H54 (cell line): ENCODE measurements at regions not wholly inside any gene's neighbourhood (a gene's known extent, or its start where the extent isn't known, plus 50 kb on each side); places are given as distances from the start of the nearest gene placed in this dataset.

Experiments used
- DNase-seq: peaks from one replicate; pipeline ENCODE4 v3.0.0; 2011; ENCODE audit warnings: low spot score, mixed read lengths; ENCODE audit not compliant: insufficient read length
- FAIRE-seq: peaks from 3 replicates; lab custom pipeline; 2011; peaks lifted over from hg19 to GRCh38; lab: Jason Lieb, UNC
- POLR2A ChIP-seq: IDR thresholded peaks from 2 replicates; pipeline ENCODE4 v1.6.1; 2011; ENCODE audit warnings: low read depth, mild to moderate bottlenecking, low read length

DNA sequence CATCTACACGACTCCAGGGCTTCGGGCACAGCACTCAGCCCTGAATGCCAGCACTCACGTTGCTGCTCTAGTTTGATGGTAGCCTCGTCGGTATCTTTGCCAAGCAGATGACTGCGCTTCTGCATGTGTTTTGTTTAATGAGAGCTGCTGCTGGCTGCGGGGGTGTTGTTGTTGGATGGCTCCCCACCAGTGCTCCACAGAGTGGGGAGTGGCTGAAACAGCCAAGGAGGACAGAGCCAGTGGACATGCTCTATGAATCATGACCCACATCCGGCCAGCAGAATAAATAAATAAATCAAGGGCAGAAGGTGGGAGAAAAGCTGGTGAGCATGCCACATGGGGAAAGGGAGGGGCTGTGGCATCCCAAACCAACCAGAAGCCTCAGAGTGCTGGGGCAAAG is 131.2 kb upstream of the SOX11 start:
- FAIRE-seq: no peak
- DNase-seq: no peak
- no peak for TF ChIP-seq POLR2A

DNA sequence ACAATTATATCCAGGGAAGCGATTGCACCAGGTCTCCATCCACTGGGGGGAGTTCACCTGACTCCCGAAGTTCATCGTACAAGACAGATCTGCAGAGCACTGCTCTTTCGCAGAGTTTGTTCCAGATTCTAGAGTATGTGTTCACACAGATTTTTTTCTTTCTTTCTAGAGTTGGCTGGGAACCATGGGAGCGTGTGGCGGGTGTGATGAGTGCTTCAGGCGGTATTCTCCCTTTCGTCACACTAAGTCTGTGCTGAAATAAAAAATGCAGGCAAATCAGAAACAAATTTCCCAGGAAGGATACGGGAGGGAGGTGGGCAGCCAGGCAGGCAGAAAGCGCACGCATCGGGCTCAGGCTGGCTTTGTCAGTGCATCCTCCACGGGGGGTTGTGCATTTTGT is 129.8 kb upstream of the SOX11 start:
- DNase-seq (no peak), FAIRE-seq (no peak)
- no peak for TF ChIP-seq POLR2A

DNA sequence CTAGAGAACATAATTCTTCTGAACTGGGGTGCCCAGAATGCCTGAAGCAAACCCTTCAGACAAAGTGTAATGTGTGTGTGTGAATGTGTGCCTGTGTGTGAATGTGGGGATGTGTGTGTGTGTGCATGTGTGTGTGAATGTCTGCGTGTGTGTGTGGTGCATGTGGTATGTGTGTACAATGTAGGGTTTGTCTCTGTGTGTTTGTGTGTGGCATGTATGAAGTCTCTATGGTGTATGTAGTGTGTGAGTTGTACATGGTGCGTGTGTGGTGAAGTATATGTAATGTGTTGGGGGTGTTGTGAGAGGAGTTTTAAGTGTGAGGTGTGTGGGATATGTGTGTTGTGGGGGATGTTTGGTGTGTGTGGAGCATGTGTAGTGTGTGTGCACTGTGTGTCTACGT is 129.3 kb upstream of the SOX11 start:
- DNase-seq: no peak
- no peak for FAIRE-seq
- TF ChIP-seq POLR2A: no peak

DNA sequence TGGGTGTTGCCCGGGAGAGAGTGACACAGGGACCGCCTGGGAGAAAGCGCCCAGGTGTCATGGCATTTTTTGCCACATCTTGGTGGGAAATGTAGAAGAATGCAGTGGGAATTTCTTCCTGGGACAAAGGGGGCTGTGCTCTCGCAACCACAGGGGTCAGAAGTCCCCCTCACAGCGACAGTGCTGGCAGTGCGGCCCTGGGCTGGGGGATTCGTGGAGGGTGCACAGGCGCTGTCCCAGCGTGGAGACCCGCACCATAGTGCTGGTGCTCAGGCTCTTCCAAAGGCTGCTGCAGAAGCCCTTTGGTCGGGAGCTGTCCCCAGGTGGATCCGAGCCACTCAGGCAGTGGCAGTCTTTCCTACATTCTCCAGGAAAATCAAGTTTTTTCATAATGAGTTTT is 128.8 kb upstream of the SOX11 start:
- TF ChIP-seq POLR2A: no peak
- DNase-seq: no peak

DNA sequence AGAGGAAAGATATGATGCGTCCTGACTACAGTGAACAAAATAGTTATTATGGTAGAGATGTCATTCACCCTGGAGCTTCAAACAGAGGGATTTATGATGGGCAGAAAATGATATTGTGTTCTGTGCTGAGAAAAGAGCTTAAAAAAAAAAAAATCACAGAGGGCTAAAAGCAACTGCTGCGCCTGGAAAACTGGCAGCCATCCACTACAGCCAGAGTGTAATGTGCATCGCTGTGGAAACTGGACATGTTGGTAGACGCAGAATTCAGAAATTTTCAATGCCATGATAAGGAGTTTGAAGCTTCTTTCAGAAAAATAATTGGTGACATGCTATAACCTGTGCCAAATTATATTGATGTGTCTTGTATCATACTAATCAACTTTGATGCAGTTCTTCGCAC is 122.9 kb upstream of the SOX11 start:
- FAIRE-seq: no peak
- no peak for DNase-seq
- no peak for TF ChIP-seq POLR2A

More for the DNA sequence above, 128.8 kb upstream of the SOX11 start:
- FAIRE-seq: no peak

DNA sequence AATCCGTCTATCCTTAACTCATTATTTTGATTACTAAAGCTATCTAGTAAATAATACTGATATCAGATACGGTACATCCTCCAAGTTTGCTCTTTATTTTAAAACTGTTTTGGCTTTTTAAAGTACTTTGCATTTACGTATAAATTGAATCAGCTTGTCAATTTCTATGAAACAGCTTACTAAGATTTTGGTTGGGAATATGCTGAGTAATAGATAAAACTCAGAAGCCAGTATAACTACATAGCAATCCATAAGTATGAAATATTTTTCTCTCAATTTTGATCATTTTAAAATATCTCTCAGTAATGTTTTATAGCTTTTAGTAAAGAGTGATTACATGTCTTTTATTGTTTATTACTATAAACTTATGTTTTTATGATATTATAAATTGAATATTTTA is 116.2 kb upstream of the SOX11 start:
- FAIRE-seq (no peak), DNase-seq (no peak)
- no peak for TF ChIP-seq POLR2A

DNA sequence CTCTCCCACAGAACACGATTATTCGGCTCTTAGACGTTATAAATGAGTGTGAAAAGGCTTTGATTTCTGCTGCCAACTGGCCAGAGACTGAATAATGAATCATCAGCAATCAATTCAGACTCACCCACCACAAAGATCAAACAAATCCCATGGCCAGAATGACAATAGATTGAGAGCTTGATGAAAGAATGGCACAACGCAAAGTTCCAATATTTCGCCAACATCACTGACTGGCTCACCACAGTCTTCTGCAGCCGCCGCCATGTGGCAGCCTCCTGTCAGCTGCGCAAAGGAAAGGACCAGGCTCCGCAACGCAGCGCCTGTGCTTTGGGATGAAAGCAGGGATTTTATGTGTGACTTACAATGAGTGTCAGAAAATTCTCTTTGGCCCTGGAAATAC is 104.4 kb upstream of the SOX11 start:
- TF ChIP-seq POLR2A: no peak
- FAIRE-seq: no peak
- DNase-seq: no peak

DNA sequence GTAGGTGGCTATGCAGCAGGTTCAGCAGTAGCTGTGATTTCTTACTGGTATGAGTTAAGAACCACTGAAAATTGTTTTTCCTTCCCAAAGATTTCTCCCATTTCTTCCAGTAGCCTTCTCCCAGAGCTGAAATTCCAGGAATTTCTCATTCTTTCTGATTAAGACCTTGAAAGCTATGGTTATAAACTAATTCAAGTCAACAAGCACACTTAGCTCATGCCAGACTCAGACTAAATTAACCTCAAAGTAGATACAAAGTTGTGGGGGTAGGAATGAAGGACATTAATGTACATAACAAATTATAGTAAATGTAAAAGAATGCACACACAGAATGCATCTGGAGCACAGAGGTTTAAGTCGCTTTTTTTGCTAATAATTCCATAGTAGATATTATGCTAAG is 103.6 kb upstream of the SOX11 start:
- FAIRE-seq: no peak
- no peak for TF ChIP-seq POLR2A
- no peak for DNase-seq

DNA sequence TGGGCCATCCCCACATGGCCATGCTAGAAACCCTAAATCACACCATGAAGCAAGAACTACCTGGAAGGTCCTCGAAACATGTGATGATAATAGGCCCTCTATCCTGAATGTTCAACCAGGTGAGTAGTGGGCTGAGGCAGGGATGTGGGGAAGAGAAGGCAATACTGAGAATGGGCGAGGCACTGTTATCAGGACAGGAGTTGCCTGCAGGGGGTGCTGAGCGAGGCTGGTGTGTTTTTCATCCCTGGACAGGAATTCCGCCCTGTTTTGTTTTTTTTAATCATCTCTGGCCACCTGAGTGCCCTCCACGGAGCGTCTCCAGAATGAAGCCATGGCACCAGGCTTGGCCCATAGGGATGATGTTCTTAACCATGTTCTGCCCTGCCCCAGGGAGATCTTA is 103.0 kb upstream of the SOX11 start:
- DNase-seq: no peak
- no peak for TF ChIP-seq POLR2A
- no peak for FAIRE-seq

DNA sequence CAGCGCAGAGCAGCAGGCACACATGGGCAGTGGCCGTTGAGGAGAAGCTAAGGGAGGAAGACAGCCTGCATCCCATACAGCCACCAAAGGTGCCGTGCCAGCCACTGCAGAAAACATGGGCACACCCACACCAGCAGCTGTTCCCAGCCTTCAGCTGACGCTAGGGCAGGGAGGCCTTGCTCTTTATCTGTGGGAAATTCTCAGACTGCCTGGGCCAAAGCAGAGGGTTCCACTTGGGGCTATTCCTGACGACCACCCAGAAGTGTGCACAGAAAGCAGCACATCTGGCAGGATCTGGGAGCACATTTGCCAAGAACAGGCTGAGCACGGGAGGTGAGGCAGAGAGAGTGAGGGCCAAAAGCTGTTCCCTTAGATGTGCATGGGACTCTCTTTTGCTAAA is 101.3 kb upstream of the SOX11 start:
- no peak for FAIRE-seq
- no peak for TF ChIP-seq POLR2A
- DNase-seq: no peak

DNA sequence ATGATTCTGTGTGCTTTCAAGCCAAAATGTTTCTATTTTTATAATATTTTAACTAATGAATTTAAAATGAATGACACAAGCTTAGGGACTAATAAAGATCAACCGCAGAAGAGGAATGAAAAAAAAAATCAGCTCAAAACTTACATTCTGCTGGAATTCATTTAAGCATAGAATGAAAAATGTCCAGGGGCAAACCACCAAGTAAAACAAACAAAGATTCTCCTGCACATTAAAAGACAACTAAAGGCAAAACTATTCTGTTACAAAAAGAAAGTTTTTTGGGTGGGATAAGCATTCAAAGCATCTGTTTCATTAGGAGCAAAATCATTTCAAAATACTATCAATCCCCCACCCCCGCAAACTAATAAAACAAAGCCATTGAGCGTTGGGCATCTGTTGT is 99.3 kb upstream of the SOX11 start:
- DNase-seq (no peak), FAIRE-seq (no peak)
- TF ChIP-seq POLR2A: no peak

DNA sequence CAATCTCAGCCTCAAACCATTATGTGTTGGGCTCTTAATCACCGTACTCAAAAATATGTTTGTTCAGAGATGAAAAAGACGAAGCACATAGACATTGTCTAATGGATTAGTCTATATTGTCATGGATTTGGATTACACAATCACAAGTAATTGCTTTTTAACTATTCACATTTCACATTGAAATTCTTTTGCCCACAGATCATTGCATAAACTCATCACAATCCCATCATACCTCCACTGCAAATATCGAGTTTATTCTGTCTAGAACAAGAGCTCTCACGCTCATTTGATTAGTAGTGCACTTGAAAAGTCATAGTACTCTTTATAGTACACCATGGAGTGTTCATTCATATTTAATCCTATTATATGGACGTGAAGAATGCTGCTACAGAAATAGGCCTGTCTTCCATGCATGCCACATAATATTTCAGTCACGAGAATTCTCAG is 97.9 kb upstream of the SOX11 start:
- no peak for TF ChIP-seq POLR2A
- DNase-seq (no peak), FAIRE-seq (no peak)

DNA sequence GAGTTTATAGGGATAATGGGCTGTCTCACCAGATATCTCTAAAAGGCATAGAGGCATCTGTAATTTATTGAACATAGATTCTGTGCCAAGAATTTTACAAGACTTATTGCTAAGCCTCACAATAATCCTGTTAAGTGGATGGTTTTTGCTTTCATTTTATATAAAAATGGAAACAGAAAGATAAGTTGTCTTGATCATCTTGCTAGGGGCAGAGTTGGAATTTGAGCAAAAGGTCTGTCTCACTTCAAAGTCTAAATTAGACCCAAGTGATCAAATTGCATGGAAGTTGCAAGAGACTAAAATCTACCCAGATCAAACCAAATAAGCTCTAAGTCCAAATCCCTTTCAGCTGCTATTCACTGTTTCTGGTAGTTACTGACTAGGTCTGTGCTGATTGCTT is 95.3 kb upstream of the SOX11 start:
- no peak for TF ChIP-seq POLR2A
- no peak for FAIRE-seq
- no peak for DNase-seq

DNA sequence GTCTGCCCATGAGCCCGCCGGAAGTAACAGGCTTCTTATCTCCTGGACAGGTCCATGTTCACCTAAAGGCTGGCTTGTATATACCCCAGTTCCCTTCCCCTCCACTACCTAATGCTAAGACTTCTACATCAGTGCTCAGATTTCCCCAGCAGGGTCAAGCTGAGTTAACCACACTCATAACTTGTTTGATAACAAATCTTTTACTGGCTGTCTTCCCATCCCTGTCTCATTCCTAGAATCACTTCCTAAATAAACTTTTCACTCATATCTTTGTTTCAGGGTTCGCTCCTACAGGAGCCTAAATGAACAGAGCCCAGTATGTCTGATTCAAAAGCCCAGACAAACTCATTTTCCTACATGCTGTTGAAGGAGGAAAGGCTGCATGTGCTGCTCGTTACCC is 94.0 kb upstream of the SOX11 start:
- FAIRE-seq (no peak), DNase-seq (no peak)
- no peak for TF ChIP-seq POLR2A

DNA sequence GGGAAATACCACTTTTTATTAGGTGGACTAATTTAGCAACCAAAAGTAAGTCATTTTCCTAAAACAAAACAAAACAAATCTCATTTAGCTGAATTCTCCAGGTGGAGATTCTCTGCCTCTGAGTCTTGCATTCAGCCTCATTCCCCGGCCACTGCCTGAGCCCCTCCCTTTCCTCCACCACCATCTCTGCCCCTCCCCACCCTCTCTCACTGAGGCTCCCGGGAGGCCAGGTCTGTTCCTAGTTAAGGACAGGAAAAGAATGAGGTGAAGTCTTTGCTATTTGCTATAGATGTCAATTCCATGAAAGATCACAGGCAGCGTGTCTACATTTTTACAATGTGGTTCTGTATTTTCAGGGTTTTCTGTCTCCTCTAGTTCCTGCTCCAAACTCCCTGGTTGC is 83.0 kb upstream of the SOX11 start:
- TF ChIP-seq POLR2A: no peak
- DNase-seq: no peak
- no peak for FAIRE-seq

DNA sequence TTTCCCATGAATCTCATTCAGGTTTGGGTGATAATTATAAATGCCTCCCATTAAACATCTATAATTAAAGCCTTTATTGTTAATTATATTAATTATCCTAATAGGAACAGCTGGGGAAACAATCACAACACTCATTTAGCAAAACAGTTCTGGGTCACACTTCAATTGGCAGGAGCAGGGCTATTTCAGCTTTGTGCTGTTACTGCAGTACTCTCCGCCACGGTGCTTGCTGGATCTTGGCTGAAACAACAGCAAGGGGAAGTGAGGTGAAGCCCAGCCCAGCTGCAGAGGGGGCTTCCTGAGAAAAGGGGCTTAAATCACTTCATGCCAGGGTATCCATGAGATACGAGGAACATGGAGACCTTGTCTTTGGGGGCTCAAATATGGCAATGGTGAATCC is 79.5 kb upstream of the SOX11 start:
- no peak for TF ChIP-seq POLR2A
- no peak for DNase-seq
- no peak for FAIRE-seq
